Endothelial cell (in vitro differentiated cells): ENCODE measurements at regions not wholly inside any gene's neighbourhood (a gene's known extent, or its start where the extent isn't known, plus 50 kb on each side); places are given as distances from the start of the nearest gene placed in this dataset.

ENCODE experiments used
- DNase-seq: peaks from one replicate; pipeline ENCODE4 v3.0.0; 2021; ENCODE audit warnings: low spot score
- H3K27ac Mint-ChIP-seq: one replicate; pipeline ENCODE4 v1.8.0; 2021; ENCODE audit warnings: mixed read lengths, inconsistent platforms; ENCODE audit not compliant: unreplicated experiment
- H3K27me3 Mint-ChIP-seq: one replicate; pipeline ENCODE4 v1.8.0; 2021; ENCODE audit warnings: mild to moderate bottlenecking, moderate library complexity, mixed read lengths, inconsistent platforms; ENCODE audit not compliant: unreplicated experiment
- H3K36me3 Mint-ChIP-seq: one replicate; pipeline ENCODE4 v1.8.0; 2021; ENCODE audit warnings: mild to moderate bottlenecking, low read depth, mixed read lengths, inconsistent platforms; ENCODE audit not compliant: unreplicated experiment
- H3K4me1 Mint-ChIP-seq: one replicate; pipeline ENCODE4 v1.8.0; 2021; ENCODE audit warnings: mild to moderate bottlenecking, mixed read lengths, inconsistent platforms; ENCODE audit not compliant: unreplicated experiment
- H3K4me3 Mint-ChIP-seq: one replicate; pipeline ENCODE4 v1.8.0; 2021; ENCODE audit warnings: mild to moderate bottlenecking, mixed read lengths, inconsistent platforms; ENCODE audit not compliant: unreplicated experiment
- H3K9me3 Mint-ChIP-seq: one replicate; pipeline ENCODE4 v1.8.0; 2021; ENCODE audit warnings: mixed read lengths, inconsistent platforms; ENCODE audit not compliant: unreplicated experiment
- TF ChIP-seq, protein P1 (sequence below): fragments of 200-600 bp; sonication (generic); IDR thresholded peaks from one replicate; pipeline ENCODE4 v1.5.0; 2021; ENCODE audit warnings: antibody characterized with exemption; ENCODE audit not compliant: unreplicated experiment

DNA sequence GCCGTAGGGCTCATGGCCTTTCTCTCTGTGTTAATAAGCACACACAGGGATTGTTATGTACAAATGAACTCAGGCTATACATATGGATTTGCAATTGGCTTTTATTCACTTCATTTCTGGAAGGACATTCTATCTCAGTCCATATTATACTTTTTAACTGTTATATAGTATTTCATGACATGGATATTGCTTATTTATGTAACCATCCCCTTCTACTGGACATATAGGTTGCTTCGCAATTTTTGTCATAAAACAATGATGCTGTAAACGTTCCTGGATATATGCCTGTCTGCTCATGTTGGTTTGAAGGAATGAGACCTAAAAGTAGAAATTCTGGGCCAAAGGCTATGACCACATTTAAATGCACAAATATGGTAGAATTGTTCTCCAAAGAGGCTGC is 158.1 kb downstream of the BCOR start:
- Mint-ChIP-seq H3K9me3 (no peaks in the 10 kb centered on the region), H3K36me3 (no peaks in the 10 kb centered on the region), H3K27ac (no peak overlapping the region), H3K4me1 (no peaks in the 10 kb centered on the region), H3K27me3 (peaks cover 2% of the 10 kb centered on the region), H3K4me3 (no peak overlapping the region)
- TF ChIP-seq, protein P1, sequence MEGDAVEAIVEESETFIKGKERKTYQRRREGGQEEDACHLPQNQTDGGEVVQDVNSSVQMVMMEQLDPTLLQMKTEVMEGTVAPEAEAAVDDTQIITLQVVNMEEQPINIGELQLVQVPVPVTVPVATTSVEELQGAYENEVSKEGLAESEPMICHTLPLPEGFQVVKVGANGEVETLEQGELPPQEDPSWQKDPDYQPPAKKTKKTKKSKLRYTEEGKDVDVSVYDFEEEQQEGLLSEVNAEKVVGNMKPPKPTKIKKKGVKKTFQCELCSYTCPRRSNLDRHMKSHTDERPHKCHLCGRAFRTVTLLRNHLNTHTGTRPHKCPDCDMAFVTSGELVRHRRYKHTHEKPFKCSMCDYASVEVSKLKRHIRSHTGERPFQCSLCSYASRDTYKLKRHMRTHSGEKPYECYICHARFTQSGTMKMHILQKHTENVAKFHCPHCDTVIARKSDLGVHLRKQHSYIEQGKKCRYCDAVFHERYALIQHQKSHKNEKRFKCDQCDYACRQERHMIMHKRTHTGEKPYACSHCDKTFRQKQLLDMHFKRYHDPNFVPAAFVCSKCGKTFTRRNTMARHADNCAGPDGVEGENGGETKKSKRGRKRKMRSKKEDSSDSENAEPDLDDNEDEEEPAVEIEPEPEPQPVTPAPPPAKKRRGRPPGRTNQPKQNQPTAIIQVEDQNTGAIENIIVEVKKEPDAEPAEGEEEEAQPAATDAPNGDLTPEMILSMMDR: no peak
- no peak for DNase-seq

DNA sequence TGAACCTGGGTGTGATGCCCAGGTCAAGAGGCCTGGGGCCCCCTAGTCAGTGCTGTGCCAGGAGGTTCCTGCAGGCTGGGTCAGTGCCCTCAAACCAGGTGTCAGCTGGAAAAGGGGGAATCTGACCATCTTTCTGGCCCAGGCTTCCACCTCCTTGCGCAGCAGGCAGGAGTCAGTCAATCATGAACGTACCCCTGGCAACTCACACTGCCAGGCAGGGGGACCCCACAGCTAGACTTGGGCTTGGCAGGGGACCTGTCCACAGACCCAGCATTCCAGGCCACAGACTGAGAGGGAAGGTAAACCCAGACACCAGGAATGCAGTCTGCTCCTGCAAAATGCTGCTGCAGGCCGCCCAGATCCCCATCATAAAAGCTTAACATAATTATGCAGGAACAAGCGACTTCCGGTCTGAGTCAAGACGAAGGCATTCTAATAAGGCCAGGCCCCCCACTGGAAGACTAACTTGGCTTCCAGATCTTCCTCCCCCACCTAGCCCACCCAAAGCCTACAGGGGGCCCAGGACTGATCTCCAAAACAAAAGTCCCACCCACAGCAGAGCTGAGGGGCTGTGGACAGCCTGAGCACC is 156.3 kb downstream of the BCOR start:
- Mint-ChIP-seq H3K4me1 (peaks cover under 1% of the 10 kb centered on the region), H3K9me3 (no peaks in the 10 kb centered on the region), H3K27ac (no peak overlapping the region), H3K4me3 (no peak overlapping the region), H3K27me3 (peaks cover 2% of the 10 kb centered on the region), H3K36me3 (no peaks in the 10 kb centered on the region)
- DNase-seq: no peak
- TF ChIP-seq, protein P1: no peak

DNA sequence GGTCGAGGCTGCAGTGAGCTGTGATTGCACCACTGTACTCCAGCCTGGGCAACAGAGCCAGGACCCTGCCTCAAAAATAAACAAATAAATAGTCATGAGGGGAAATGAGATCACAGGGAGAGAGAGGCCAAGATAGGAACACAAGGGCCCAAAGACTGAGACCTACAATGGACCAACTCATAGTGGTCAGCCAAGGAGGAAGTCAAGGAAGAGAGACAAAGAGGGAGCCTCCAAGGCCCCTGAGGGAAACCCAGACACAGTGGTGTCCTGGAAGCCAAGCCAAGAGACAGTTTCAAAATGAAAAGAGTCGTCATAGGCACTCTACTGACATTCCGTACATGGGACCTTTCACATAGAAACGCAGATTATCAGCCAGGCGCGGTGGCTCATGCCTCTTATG is 153.3 kb downstream of the BCOR start:
- Mint-ChIP-seq H3K9me3 (no peaks in the 10 kb centered on the region), H3K4me1 (peaks cover 19% of the 10 kb centered on the region), H3K4me3 (no peak overlapping the region), H3K27ac (no peak overlapping the region), H3K36me3 (no peaks in the 10 kb centered on the region), H3K27me3 (peaks cover 2% of the 10 kb centered on the region)
- no peak for DNase-seq
- TF ChIP-seq, protein P1: no peak

DNA sequence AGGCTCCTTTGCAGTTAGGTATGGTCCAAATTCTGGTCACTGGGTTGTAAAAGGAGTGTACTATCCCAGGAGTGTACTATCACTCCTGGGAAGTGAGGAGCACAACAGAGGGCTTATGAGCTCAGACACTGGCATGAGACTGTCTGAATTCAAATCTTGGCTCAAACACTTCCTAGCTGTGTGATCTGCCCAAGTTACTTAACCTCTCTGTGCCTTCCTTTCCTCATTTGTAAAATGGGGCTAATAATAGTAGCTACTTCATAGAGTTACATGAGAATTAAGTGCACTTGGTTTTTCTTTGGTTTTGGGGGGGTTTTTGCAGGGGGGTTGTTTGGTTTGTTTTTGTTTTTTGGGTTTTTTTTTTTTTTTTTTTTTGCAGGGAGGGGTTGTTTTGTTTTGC is 152.0 kb downstream of the BCOR start:
- H3K4me1 Mint-ChIP-seq: peaks cover 21% of the 10 kb centered on the region

DNA sequence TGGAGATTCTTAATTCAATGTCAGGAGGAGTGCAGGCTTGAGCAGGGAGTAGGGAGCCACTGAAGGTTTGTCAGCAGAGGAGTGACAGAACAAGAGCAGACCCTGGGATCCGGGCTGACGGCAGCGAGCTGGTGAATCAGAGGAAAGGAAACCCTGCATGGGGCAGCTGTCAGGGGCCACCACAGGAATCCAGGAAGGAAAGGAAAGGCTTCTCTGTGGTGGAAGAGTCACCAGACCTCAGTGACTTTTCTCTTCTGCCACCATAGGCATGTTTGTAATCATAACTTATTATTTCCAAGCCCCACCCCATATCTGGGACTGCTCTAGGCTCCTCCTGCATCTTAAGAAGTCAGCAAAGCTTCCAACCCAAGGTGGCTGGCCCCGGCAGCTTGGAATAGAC is 150.9 kb downstream of the BCOR start:
- Mint-ChIP-seq H3K36me3 (no peaks in the 10 kb centered on the region), H3K9me3 (no peaks in the 10 kb centered on the region), H3K4me3 (no peak overlapping the region), H3K27ac (peak overlapping the region; percentile 18), H3K27me3 (peaks cover 3% of the 10 kb centered on the region), H3K4me1 (peaks cover 21% of the 10 kb centered on the region)
- peak; percentile 9 for DNase-seq
- TF ChIP-seq, protein P1: no peak

More for the DNA sequence above, 152.0 kb downstream of the BCOR start:
- no peak overlapping the region for H3K4me3 Mint-ChIP-seq
- H3K9me3 Mint-ChIP-seq: no peaks in the 10 kb centered on the region
- peaks cover 3% of the 10 kb centered on the region for H3K27me3 Mint-ChIP-seq
- H3K27ac Mint-ChIP-seq: no peak overlapping the region
- DNase-seq: no peak
- H3K36me3 Mint-ChIP-seq: no peaks in the 10 kb centered on the region
- TF ChIP-seq, protein P1: no peak
